GM08714 (cell line): ENCODE measurements at regions not wholly inside any gene's neighbourhood (a gene's known extent, or its start where the extent isn't known, plus 50 kb on each side); places are given as distances from the start of the nearest gene placed in this dataset.

Experiments
- H3K4me3 ChIP-seq: fragments of 200-500 bp; sonication (Bioruptor generic); 2 replicates; pipeline ENCODE4 v1.5.1; 2014; ENCODE audit warnings: mild to moderate bottlenecking, low read length, inconsistent platforms
- ZNF274 ChIP-seq: IDR thresholded peaks from 2 replicates; pipeline ENCODE4 v1.6.1; 2012; ENCODE audit warnings: mild to moderate bottlenecking, low read depth, low read length

DNA sequence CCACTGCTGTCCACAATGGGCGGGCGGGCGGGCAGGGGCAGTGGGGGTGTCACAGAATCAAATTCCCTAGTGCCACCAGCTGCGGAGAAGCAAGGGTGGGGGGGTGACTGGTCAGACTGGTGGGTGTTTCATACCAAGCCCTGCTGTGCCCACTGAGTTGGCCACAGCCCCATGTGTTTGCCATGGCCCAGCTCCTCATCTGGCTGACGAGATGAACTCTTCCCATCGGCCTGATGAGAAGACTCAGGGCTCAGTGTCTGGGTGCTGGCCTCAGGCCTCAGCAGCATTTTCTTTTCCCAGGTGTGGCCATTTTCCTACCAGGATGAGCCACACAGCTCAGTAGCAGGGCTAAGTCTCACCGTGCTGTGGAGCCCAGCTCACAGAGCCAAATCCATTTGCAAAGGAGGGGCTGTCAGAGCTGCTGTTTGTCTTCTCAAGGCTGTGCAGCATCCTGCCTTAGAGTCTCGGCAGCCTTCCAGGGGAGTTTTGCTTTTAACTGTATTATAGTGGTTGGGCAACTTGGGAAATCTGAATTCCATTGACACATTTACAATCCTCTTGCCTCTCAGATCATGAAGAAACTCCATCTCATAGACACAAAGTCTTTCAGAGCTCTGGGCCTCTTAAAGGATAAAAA, 176.8 kb downstream of the ABHD5 start:
- no peak for TF ChIP-seq ZNF274

DNA sequence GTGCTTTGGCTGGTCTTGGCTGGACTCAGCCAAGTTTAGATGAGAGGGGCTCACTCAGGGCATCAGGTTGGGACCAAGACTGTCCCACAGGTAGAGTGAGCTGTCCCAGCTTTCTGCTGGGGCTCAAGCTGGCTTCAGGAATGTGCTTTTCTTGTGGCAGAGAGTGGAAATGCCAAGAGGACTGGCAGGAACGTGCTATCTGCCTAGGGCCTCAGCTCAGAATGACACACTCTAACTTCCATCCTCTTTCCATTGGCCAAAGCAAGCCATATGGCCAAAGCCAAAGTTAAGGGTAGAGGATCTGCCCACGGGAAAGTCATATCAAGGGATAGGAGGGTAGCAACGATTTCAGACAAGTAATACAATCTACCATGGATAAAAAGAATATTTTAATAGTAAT, 178.8 kb downstream of the ABHD5 start:
- TF ChIP-seq ZNF274 = no peak
- H3K4me3 ChIP-seq = no peak overlapping the region

More for the DNA sequence above, 176.8 kb downstream of the ABHD5 start:
- no peak overlapping the region for H3K4me3 ChIP-seq

DNA sequence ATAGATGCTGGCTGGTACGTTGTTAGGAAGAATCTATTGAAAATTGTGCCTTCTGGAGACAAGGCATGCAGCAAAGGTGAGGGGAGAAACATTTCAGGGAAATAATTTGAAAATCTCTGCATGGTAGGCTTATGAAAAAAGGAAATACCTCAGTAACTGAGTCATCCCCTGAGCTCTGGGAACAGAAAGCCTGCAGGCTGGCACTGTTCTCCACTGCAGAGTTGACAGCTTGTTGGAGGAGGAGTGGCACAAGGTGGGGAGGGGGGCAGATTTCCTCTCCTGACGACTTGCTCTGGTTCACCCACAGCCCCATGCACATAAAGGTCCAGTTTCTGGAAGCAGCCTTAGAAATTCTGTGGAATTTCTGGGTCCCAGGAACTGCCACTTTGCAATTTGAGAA, 179.4 kb downstream of the ABHD5 start:
- TF ChIP-seq ZNF274 = no peak
- no peak overlapping the region for H3K4me3 ChIP-seq

DNA sequence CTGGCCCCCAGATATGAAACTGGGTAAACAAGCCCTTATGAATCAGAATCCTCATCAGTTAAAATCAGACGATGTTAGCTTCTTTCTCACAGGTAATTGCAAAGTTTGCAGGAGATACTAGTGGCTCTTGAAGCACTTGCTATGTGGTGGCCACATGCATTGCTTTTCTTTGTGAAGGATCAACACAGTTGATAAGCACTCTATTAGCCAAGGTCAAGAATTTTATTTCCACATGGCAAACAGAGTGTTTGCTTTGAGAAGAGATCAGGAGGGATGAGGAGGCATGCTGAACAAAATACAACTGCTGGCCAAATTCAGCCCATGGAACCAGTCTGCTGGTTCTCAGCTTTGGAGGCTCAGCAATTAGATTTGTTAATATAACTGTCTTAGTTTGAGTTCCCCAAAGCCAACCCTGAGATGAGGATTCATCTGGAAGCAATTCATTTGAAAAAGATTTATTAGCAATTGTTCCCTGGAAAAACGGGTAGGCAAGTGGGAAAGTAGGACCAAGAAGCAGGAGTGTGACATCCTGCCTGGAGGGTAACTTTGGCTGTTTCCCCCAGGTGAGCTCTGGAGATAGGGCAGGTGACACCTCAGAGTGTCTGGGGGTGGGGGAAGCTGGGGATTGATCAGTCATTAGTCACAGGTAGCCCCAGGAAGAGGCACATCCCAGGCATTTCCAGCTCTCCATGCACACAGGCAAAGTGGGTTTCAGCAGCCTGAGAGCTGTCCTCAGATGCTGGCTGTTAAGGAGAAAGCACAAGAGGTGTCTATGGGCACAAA, 180.3 kb downstream of the ABHD5 start:
- TF ChIP-seq ZNF274 = no peak
- H3K4me3 ChIP-seq = no peak overlapping the region

DNA sequence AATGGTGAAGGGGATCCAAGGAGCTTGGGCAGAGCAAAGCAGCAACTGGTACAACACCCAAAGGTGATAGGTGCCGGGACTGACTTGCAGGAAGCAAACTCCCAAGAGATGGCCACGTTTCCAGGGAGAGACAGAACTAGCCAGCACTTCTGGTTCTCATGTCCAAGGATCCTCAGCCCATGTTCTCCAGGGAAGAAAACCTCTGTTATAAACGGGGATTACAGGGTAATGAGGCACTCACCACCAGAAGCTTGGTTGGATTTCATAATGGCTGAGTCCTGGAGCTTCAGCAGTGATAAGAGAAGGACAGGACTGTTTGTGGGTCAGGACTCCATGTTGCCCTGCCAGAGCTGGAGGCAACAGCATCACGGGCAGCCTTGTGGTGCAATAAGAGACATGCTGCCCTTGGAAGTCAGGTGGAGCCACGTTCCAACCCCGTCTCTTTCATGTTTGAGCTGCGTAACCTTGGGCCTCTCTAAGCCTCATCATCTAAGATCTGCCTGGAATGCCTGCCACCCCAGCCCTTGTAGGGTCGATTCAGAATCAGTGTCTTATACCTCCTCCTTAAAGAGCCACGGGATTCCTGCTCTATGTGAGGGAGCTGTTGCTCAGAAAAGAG, 181.0 kb downstream of the ABHD5 start:
- H3K4me3 ChIP-seq = no peak overlapping the region
- TF ChIP-seq ZNF274 = no peak

DNA sequence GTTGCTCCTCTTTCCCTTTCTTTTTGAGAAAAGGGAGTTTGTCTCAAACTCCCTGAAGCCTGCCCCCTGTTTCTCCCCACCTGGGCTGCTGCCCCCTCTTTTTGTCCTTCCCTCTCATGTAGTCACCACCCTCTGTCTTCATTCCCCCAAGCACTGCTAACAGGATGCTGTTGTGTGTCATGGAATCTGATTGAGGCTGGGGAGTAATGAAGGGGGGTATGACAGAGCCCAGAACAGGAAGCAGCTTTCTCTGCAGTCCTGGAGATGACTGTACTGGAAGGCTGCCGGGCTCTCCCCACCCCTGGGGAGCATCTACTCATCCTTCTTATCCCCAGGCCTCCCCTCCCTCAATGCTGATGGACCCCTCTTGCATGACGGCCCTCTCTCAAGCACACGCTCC, 181.6 kb downstream of the ABHD5 start:
- no peak overlapping the region for H3K4me3 ChIP-seq
- TF ChIP-seq ZNF274 = no peak

DNA sequence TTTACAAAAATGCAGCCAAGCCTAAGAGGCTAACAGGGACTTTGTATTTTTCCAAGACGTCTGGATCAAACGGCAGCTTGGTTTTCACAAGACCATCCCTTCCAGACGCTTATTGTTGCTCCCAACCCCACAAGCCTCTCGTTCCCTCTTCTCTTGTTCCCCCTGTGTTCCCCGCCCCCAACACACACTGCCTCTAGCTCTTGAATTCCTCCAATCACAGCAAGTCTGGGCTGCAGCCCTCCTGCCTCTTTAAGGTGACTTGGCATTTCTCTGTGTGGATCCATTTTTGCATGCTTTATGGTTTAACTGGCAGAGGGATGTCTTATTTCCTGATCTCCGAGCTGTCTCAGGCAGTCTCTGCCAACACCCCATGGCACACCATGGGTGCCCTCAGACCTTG, 182.2 kb downstream of the ABHD5 start:
- H3K4me3 ChIP-seq = no peak overlapping the region
- no peak for TF ChIP-seq ZNF274

DNA sequence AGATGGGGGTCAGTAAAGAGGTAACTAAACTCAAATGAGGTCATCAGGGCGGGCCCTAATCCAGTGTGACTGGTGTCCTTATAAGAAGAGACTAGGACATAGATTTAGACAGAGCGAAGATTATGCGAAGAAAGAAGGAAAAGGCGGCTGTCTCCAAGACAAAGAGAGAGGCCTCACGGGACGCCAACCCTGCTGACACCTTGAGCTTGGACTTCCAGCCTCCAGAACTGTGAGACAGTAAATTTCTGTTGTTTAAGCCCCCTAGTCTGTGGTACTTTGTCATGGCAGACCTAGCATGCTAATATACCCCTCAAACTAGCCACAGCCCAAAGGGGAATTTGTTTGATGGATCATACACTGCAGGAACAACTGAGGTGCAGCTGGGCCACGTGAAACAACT, 183.0 kb downstream of the ABHD5 start:
- TF ChIP-seq ZNF274 = no peak

DNA sequence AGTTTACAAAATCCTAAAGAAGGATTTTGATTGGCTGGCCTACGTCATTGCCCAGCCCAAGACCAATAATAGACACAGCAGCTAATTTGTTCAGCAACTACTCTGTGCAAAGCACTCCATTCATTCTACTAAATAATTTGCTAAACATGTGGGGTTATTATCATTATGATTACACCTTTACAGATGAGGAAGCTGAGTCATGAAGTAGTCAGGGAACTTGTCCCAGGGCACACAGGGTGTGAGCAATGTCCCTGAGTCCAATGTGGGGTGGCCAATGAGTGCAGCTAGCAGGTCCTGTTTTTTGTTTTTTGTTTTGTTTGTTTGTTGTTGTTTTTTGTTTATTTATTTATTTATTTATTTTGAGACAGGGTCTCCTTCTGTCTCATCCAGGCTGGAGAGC, 183.6 kb downstream of the ABHD5 start:
- H3K4me3 ChIP-seq = no peak overlapping the region
- no peak for TF ChIP-seq ZNF274

More for the DNA sequence above, 183.0 kb downstream of the ABHD5 start:
- no peak overlapping the region for H3K4me3 ChIP-seq

DNA sequence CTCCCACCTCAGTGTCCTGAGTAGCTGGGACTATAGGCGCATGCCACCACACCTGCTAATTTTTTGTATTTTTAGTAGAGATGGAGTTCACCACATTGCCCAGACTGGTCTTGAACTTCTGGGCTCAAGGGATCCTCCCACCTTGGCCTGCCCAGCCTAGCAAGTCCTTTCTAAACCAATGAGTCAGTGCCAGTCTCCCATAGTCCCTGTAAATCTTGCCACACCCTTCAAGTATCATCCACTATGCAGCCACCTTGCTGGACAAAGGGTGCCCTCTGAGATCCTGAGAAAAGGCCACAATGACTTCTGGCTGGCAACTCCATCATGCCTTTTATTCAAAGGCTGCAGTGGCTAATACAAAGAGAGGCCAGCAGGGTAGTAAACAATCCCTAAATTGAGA, 184.0 kb downstream of the ABHD5 start:
- no peak for TF ChIP-seq ZNF274
- H3K4me3 ChIP-seq = no peak overlapping the region

DNA sequence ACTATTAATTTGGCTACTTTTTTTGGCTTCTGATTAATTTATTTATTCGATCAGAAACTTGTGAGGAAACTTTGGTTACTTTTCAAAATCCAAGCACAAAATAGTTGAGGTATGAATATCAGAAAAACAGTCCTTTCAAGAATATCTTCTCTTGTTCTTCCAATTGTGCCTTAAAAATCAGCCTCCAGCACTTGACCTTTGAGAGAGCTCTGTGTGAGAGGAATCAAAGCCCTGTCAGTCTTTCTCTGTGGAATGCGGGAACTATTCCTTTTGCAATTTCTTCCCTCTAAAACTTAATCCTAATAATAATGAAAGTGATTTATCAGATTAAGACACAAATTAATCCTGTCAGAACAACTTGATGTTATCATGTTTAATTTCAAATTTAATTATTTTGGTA, 185.9 kb downstream of the ABHD5 start:
- no peak for TF ChIP-seq ZNF274
- no peak overlapping the region for H3K4me3 ChIP-seq

DNA sequence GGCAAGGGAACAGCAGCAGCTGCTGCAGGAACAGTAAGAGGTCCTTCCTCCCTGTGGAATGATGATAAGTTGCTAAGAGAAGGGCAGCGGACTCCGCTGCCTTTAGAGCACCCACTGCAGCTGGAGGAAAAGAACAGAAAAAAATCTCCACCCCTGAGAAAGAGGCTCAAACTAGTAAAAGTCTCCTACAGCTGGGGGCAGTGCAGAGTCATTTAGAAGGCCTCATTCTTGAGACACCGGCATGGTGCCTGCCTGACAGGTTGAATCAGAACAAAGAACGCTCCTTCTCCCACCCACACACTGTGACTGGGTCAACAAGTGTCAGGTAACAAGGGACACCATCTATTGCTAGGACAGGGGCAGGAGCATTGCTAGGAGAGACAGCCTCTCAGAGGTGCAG, 188.4 kb downstream of the ABHD5 start:
- no peak for TF ChIP-seq ZNF274
- H3K4me3 ChIP-seq = no peak overlapping the region

DNA sequence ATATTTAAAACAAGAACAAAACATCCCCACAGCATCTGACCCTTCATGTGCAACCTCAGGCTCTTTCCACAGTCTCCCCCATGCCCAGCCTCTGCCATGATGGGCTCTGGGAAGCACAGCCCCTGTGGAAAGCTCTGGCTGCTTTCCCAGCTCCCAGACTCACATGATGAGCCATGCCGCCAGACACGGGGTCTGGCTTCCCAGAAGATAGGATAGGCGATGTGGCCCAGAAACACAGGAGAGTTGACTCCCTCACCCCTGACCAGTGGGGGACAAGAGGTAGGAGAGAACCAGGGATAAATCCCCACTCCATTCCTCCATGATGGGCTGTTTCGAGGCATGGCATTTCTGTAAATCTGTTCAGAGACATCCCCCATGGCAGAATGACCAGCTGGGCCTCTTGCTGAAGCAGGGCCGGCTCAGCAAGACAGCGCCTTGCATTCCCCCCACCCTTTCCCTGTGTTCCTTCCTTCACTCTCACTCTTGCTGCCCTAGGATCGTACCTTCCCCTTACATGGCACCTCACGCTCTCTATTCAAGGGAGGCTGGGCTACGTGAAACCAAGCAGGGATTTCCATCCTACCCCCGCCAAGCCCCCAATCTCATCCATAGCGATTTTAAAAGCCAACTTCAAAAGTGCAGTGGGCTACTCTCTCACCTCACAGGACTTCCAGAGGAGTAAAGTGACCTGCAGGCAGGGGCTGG, 192.4 kb downstream of the ABHD5 start:
- TF ChIP-seq ZNF274 = no peak
- H3K4me3 ChIP-seq = no peak overlapping the region

DNA sequence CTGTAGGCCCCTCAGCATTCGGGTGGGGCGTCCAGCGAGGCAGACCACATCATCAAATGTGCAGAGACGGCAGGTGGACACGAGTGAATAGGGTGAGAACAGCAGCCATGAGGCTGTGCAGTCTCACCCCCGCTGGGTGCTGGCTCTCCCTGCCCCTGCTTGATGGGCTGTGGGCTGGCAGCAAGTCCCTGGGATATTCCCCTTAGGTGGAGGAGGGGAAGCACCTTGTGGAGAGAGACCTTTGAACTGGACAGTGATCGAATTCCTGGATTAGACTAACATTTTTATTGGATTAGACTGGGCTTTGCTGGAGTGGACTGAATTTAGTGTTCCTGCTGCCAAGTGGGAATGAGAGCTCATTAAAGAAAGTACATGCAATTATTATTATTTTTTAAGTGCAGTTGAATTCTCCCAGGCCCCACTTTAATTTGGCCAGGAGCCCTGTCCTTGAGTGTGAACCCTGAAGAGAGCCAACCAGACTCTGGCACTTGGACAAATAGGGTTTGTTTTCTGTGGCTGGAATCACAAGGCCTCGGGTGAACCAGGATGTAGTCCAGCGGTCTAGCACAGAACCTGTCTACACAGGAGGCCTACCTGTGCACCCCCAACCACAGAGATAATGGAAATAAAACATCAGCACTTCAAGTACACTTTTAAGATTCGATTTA, 193.1 kb downstream of the ABHD5 start:
- H3K4me3 ChIP-seq = no peak overlapping the region
- no peak for TF ChIP-seq ZNF274
